GM12874 (cell line): ENCODE measurements at regions not wholly inside any gene's neighbourhood (a gene's known extent, or its start where the extent isn't known, plus 50 kb on each side); places are given as distances from the start of the nearest gene placed in this dataset.

Experiments used
- TF ChIP-seq, protein P1 (sequence below): IDR thresholded peaks from 2 replicates; pipeline ENCODE4 v1.5.1; 2011; ENCODE audit warnings: low read depth, mild to moderate bottlenecking, control low read depth, low read length, moderate library complexity; ENCODE audit not compliant: insufficient read depth

DNA sequence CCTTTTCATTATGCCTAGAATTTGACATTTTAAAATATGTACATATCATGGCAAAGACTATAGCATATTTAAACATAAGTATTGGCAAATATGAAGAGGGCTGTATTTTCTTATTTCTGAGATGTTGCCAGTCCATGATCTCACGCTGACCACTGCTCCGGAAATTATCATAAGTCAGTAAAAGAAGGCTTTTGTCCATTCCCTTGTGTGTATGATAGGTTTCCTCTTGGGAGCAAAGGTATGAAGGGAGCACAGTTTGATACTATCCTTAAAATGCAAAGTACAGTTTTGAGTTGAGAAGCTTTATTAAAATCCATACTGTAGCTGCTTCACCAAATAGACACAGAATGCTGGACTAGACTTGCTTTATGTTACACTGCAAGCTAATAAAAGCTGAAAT is 52.6 kb upstream of the AGA start:
- TF ChIP-seq, protein P1, sequence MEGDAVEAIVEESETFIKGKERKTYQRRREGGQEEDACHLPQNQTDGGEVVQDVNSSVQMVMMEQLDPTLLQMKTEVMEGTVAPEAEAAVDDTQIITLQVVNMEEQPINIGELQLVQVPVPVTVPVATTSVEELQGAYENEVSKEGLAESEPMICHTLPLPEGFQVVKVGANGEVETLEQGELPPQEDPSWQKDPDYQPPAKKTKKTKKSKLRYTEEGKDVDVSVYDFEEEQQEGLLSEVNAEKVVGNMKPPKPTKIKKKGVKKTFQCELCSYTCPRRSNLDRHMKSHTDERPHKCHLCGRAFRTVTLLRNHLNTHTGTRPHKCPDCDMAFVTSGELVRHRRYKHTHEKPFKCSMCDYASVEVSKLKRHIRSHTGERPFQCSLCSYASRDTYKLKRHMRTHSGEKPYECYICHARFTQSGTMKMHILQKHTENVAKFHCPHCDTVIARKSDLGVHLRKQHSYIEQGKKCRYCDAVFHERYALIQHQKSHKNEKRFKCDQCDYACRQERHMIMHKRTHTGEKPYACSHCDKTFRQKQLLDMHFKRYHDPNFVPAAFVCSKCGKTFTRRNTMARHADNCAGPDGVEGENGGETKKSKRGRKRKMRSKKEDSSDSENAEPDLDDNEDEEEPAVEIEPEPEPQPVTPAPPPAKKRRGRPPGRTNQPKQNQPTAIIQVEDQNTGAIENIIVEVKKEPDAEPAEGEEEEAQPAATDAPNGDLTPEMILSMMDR: no peak

DNA sequence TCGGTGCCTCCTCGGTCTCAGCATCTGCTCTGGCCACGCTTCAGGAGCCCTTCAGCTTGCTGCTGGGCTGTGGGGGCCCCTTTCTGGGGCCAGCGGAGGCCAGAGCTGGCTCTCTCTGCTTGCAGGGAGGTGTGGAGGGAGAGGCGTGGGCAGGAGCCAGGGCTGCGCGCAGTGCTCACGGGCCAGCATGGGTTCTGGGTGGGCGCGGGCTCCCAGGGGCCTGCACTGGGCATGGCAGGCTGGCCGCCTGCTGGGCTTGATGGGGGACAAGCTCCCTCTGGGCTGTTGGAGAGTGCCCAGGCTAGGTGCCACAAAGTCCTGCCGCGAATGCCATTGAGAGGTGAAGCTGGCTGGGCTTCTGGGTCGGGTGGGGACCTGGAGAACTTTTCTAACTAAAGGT is 57.3 kb upstream of the AGA start:
- TF ChIP-seq, protein P1: no peak

DNA sequence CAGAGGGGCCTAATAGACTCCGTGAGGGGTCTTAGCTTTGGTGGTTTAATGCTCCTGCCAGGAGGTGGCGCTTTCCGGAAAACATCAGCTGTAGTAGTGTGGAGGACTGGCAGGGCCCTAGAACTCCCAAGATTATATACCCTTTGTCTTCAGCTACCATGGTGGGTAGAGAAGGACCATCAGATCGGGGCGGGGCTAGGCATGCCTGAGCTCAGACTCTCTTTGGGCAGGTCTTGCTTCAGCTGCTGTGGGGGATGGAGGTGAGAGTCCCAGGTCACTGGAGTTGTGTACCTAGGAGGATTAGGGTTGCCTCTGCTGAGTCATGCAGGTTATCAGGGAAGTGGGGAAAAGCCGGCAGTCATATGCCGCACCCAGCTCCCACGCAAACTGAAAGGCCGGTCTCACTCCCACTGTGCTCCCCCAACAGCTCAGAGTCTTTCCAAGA is 63.0 kb upstream of the AGA start:
- TF ChIP-seq, protein P1: no peak

DNA sequence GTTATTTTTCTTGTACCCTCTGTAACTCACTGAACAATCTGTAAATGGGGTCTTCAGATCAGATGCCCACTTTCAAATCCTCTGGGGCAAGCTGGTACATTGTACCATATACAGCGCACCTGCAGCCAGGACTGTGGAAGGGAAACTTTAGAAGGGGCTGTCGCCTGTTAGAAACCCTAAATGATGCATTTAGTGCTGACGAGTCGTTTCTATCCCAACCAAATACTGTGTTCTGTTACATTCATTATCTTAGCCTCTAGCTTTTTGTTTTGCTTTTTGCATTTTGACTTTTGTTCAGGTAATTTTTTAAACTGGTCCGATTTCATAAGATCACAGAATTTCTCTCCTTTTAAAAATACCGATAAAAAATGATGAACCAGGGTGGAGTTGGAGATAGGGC is 66.4 kb upstream of the AGA start:
- TF ChIP-seq, protein P1: no peak

DNA sequence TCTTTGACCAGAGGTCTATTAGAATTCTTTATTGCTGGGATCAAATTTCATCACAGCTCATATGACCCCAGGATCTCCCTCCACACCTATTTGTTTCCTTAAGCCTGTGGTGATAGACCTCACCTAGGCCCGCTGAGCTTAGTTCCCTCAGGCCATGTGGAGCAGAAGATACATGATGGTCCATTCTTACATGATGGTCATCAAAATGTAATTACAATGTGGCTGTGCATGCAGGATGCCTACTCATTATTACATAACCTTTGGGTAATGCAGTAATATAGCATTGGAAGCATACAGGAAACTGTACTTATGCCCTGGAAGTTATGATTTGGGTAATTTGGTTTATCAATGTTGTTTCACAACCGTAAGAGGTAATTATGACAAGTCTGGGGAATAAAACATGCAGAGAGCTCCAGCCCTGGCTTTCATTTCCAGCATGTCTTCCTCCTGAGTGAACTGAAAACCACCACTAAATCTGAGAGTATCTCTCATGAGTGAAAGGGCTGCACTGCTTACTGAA is 67.0 kb upstream of the AGA start:
- TF ChIP-seq, protein P1: no peak

DNA sequence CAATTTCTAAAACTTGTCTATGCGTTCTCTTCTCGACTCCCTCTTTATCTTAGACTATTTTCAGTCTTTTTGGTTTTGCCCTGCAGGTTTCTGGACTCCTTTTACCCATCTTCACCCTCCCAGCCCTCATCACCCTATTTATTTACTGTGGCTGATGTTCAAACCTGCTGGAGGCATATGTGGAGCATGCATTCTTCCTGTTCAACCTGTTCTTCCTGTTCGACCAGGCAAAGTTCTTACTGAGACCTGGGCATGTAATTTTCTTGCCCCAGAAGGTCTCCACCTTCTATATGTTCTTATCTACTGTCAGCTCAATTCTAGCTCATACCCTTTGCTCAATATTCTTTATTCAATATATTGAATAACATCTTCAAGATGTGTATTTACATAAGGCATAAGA is 69.4 kb upstream of the AGA start:
- TF ChIP-seq, protein P1: no peak

DNA sequence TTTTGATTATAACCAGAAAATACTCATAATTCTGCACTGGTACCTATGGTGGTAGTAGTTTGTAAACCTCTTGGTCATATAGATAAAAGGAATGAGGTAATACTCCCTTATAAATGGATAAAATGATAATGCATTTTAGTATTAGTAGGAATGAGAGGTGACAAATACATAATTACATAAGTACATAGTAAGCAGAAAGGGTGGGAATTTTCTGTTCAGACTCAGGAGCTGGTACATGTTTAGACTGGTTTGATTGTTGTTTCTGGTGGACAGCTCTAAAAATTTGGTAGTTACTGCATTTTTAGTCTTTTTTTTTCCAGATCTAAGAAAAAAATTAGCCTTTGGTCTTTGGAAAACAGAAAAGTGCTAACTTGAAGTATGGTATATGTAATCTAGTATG is 70.4 kb upstream of the AGA start:
- TF ChIP-seq, protein P1: no peak
